GM19463 (cell line): ENCODE measurements at regions not wholly inside any gene's neighbourhood (a gene's known extent, or its start where the extent isn't known, plus 50 kb on each side); places are given as distances from the start of the nearest gene placed in this dataset.

Experiments used
- ATAC-seq: cut with Tn5 transposase; IDR thresholded peaks from one replicate; pipeline ENCODE4 v1.9.1; 2021; ENCODE audit warnings: mild to moderate bottlenecking, moderate library complexity; ENCODE audit not compliant: unreplicated experiment

GRCh38 chr14:104506461-104507253 lies 72.9 kb upstream of the C14orf180 start:
- ATAC-seq = no peak

GRCh38 chr14:104507443-104507842 lies 72.1 kb upstream of the C14orf180 start:
- no peak for ATAC-seq

- ATAC-seq = no peak
Measured at GRCh38 chr14:104509673-104510072, 69.9 kb upstream of the C14orf180 start.

- ATAC-seq = no peak
Measured at GRCh38 chr14:104510216-104510615, 69.3 kb upstream of the C14orf180 start.

GRCh38 chr14:104510794-104511611 lies 68.6 kb upstream of the C14orf180 start:
- ATAC-seq = no peak

GRCh38 chr14:104512061-104512460 lies 67.5 kb upstream of the C14orf180 start:
- ATAC-seq = no peak

GRCh38 chr14:104512771-104513640 lies 66.6 kb upstream of the C14orf180 start:
- no peak for ATAC-seq

- ATAC-seq = no peak
Measured at GRCh38 chr14:104513641-104514046, 65.9 kb upstream of the C14orf180 start.

- ATAC-seq = no peak
Measured at GRCh38 chr14:104514156-104514848, 65.3 kb upstream of the C14orf180 start.

- no peak for ATAC-seq
Measured at GRCh38 chr14:104515059-104515810, 64.3 kb upstream of the C14orf180 start.

GRCh38 chr14:104515811-104516780 lies 63.5 kb upstream of the C14orf180 start:
- no peak for ATAC-seq

- no peak for ATAC-seq
Measured at GRCh38 chr14:104516906-104517305, 62.7 kb upstream of the C14orf180 start.

- ATAC-seq = no peak
Measured at GRCh38 chr14:104517426-104517825, 62.1 kb upstream of the C14orf180 start.

- ATAC-seq = no peak
Measured at GRCh38 chr14:104517867-104518266, 61.7 kb upstream of the C14orf180 start.

- no peak for ATAC-seq
Measured at GRCh38 chr14:104518659-104519350, 60.8 kb upstream of the C14orf180 start.

GRCh38 chr14:104519721-104520120 lies 59.8 kb upstream of the C14orf180 start:
- ATAC-seq = no peak

- no peak for ATAC-seq
Measured at GRCh38 chr14:104520620-104521410, 58.7 kb upstream of the C14orf180 start.
